H1 (cell line): ENCODE measurements at regions not wholly inside any gene's neighbourhood (a gene's known extent, or its start where the extent isn't known, plus 50 kb on each side); places are given as distances from the start of the nearest gene placed in this dataset.

Experiments used
- CTCF ChIA-PET: fragments of 300-600 bp; sonication (Branson Sonifier 250); formaldehyde crosslinking; loops from one replicate; lab custom pipeline; 2021; ENCODE audit not compliant: partially characterized antibody; lab: Charles Lee
- POLR2A ChIA-PET: fragments of 300-600 bp; sonication (Branson Sonifier 250); formaldehyde crosslinking; loops from one replicate; lab custom pipeline; 2021; ENCODE audit warnings: inconsistent platforms; ENCODE audit not compliant: partially characterized antibody; lab: Charles Lee
- DNase-seq, 2 experiments: peaks; one replicate each; pipeline versions ENCODE4 v3.0.0 to v3.0.0-alpha.2; 2010 to 2022; ENCODE audit warnings: low spot score in 2 of 2, low read depth in 1 of 2, mixed read lengths in 1 of 2
- FAIRE-seq: peaks from 2 replicates; lab custom pipeline; 2011; peaks lifted over from hg19 to GRCh38; lab: Jason Lieb, UNC
- H2AFZ ChIP-seq: 2 replicates; pipeline ENCODE4 v1.8.1; 2012; ENCODE audit warnings: low read length, inconsistent platforms
- H2AK5ac ChIP-seq: 2 replicates; pipeline ENCODE4 v1.6.1; 2013; ENCODE audit warnings: low read depth, low read length
- H2BK120ac ChIP-seq: replicated peaks from 2 replicates; pipeline ENCODE3; 2013; ENCODE audit warnings: low read depth, low read length, inconsistent platforms
- H2BK12ac ChIP-seq: 2 replicates; pipeline ENCODE4 v1.6.1; 2013; ENCODE audit warnings: low read depth, low read length
- H2BK15ac ChIP-seq: 2 replicates; pipeline ENCODE4 v1.6.1; 2013; ENCODE audit warnings: low read length
- H2BK20ac ChIP-seq: 2 replicates; pipeline ENCODE4 v1.6.1; 2013; ENCODE audit warnings: low read length
- H2BK5ac ChIP-seq: 2 replicates; pipeline ENCODE4 v1.6.1; 2013; ENCODE audit warnings: low read depth, low read length
- H3K14ac ChIP-seq: 2 replicates; pipeline ENCODE4 v1.6.1; 2013; ENCODE audit warnings: inconsistent platforms; ENCODE audit not compliant: insufficient read length
- H3K18ac ChIP-seq: 2 replicates; pipeline ENCODE4 v1.6.1; 2013; ENCODE audit warnings: low read length; ENCODE audit errors: extremely low read depth
- H3K23ac ChIP-seq: 2 replicates; pipeline ENCODE4 v1.6.1; 2013; ENCODE audit warnings: inconsistent platforms; ENCODE audit not compliant: insufficient read length
- H3K23me2 ChIP-seq: 2 replicates; pipeline ENCODE4 v1.6.1; 2013; ENCODE audit warnings: low read depth, low read length
- H3K27ac ChIP-seq: 2 replicates; pipeline ENCODE4 v1.6.1; 2011; ENCODE audit warnings: low read depth, low read length, inconsistent platforms
- H3K27me3 ChIP-seq, 4 experiments: replicated peaks in 1 of 4; 1 replicate in 1 of 4; 2 replicates in 3 of 4; pipeline versions ENCODE4 v1.6.1 to v1.8.1; 2011 to 2013; ENCODE audit warnings: low read length in 3 of 4, mild to moderate bottlenecking in 3 of 4, inconsistent platforms in 2 of 4, mixed read lengths in 2 of 4, moderate library complexity in 1 of 4; ENCODE audit not compliant: control insufficient read depth in 3 of 4, insufficient read depth in 3 of 4; ENCODE audit errors: extremely low read depth in 1 of 4
- H3K36me3 ChIP-seq, 4 experiments: 2 replicates each; pipeline versions ENCODE4 v1.6.1 to v1.8.1; 2011 to 2013; ENCODE audit warnings: mild to moderate bottlenecking in 4 of 4, low read length in 3 of 4, moderate library complexity in 2 of 4, control low read depth in 1 of 4, inconsistent platforms in 1 of 4; ENCODE audit not compliant: insufficient read depth in 4 of 4, control insufficient read depth in 2 of 4
- H3K4ac ChIP-seq: replicated peaks from 2 replicates; pipeline ENCODE3; 2013; ENCODE audit warnings: low read length, low read depth, mixed read lengths, inconsistent platforms; ENCODE audit not compliant: insufficient read length
- H3K4me1 ChIP-seq, 4 experiments: replicated peaks in 1 of 4; 1 replicate in 1 of 4; 2 replicates in 3 of 4; pipeline versions ENCODE4 v1.6.1 to v1.8.1; 2011 to 2013; ENCODE audit warnings: low read length in 3 of 4, inconsistent platforms in 2 of 4, mixed read lengths in 1 of 4; ENCODE audit not compliant: insufficient read depth in 4 of 4, control insufficient read depth in 3 of 4
- H3K4me2 ChIP-seq, 2 experiments: 2 replicates each; pipeline versions ENCODE4 v1.6.1 to v1.8.1; 2011 to 2013; ENCODE audit warnings: low read depth in 2 of 2, low read length in 2 of 2, control low read depth in 1 of 2, inconsistent platforms in 1 of 2, mild to moderate bottlenecking in 1 of 2; ENCODE audit not compliant: insufficient read depth in 1 of 2
- H3K4me3 ChIP-seq, 4 experiments: fragments of 200-600, 300-600 bp in 1 of 4; sonication (generic), shearing (Covaris generic), sonication (Bioruptor Twin) in 1 of 4; 2 replicates each; pipeline versions ENCODE4 v1.5.1 to v1.8.1; 2011 to 2016; ENCODE audit warnings: low read length in 4 of 4, low read depth in 3 of 4, control low read depth in 2 of 4, inconsistent platforms in 2 of 4, mild to moderate bottlenecking in 2 of 4, mixed read lengths in 1 of 4, moderate library complexity in 1 of 4; ENCODE audit not compliant: insufficient read depth in 2 of 4; ENCODE audit errors: extremely low read depth in 1 of 4
- H3K56ac ChIP-seq: replicated peaks from 2 replicates; pipeline ENCODE3; 2013; ENCODE audit warnings: low read depth, mild to moderate bottlenecking, mixed read lengths, low read length, inconsistent platforms; ENCODE audit not compliant: insufficient read length
- H3K79me1 ChIP-seq: 2 replicates; pipeline ENCODE4 v1.6.1; 2013; ENCODE audit warnings: low read depth, low read length, control low read depth
- H3K79me2 ChIP-seq, 2 experiments: 2 replicates each; pipeline versions ENCODE4 v1.6.1 to v1.8.1; 2012 to 2013; ENCODE audit warnings: low read length in 2 of 2, mild to moderate bottlenecking in 2 of 2, inconsistent platforms in 1 of 2; ENCODE audit not compliant: insufficient read depth in 2 of 2, control insufficient read depth in 1 of 2
- H3K9ac ChIP-seq, 4 experiments: replicated peaks in 1 of 4; 1 replicate in 1 of 4; 2 replicates in 3 of 4; pipeline versions ENCODE4 v1.6.1 to v1.8.1; 2011 to 2013; ENCODE audit warnings: low read depth in 3 of 4, low read length in 3 of 4, control low read depth in 2 of 4, mild to moderate bottlenecking in 2 of 4, moderate library complexity in 2 of 4, inconsistent platforms in 1 of 4; ENCODE audit errors: extremely low read depth in 1 of 4
- H3K9me3 ChIP-seq, 2 experiments: 2 replicates each; pipeline versions ENCODE4 v1.6.1 to v1.8.1; 2012 to 2013; ENCODE audit warnings: mild to moderate bottlenecking in 2 of 2, moderate library complexity in 2 of 2, control low read depth in 1 of 2, inconsistent platforms in 1 of 2, low read depth in 1 of 2, low read length in 1 of 2, mixed read lengths in 1 of 2; ENCODE audit not compliant: insufficient read depth in 2 of 2
- H4K20me1 ChIP-seq, 2 experiments: replicated peaks in 1 of 2; 2 replicates each; pipeline versions ENCODE3 to v1.8.1; 2011 to 2013; ENCODE audit warnings: inconsistent platforms in 2 of 2, low read length in 2 of 2, mild to moderate bottlenecking in 1 of 2; ENCODE audit not compliant: insufficient read depth in 2 of 2, control insufficient read depth in 1 of 2
- H4K5ac ChIP-seq: 2 replicates; pipeline ENCODE4 v1.6.1; 2013; ENCODE audit warnings: low read length, low read depth, mixed read lengths, inconsistent platforms; ENCODE audit not compliant: insufficient read length
- H4K8ac ChIP-seq: 2 replicates; pipeline ENCODE4 v1.8.0; 2013; ENCODE audit warnings: mild to moderate bottlenecking, moderate library complexity, low read length, inconsistent platforms; ENCODE audit not compliant: insufficient read depth; ENCODE audit errors: extremely low read depth
- H4K91ac ChIP-seq: replicated peaks from 2 replicates; pipeline ENCODE3; 2013; ENCODE audit warnings: low read length, mixed read lengths, inconsistent platforms; ENCODE audit not compliant: insufficient read length
- ATF2 ChIP-seq: IDR thresholded peaks from 2 replicates; pipeline ENCODE4 v1.6.1; 2012; ENCODE audit warnings: low read length, inconsistent platforms
- BRCA1 ChIP-seq: IDR thresholded peaks from 2 replicates; pipeline ENCODE4 v1.6.1; 2012; ENCODE audit warnings: low read depth, low read length, improper control_type of control experiment
- CBX8 ChIP-seq: fragments of 300-800, 300-1000 bp; sonication (generic); IDR thresholded peaks from 2 replicates; pipeline ENCODE4 v1.7.1; 2016; ENCODE audit warnings: low read depth, low read length, borderline replicate concordance
- CHD2 ChIP-seq: IDR thresholded peaks from 2 replicates; pipeline ENCODE4 v1.6.1; 2012; ENCODE audit warnings: low read length, improper control_type of control experiment
- GABPA ChIP-seq: IDR thresholded peaks from 2 replicates; pipeline ENCODE4 v1.6.1; 2011; ENCODE audit warnings: mild to moderate bottlenecking, low read length, moderate library complexity, borderline replicate concordance; ENCODE audit not compliant: insufficient read depth
- HDAC6 ChIP-seq: IDR thresholded peaks from one replicate; pipeline ENCODE4 v1.7.1; 2012; ENCODE audit warnings: low read depth, mild to moderate bottlenecking, inconsistent platforms, low read length, moderate library complexity
- JUND ChIP-seq: IDR thresholded peaks from 2 replicates; pipeline ENCODE4 v1.6.1; 2011; ENCODE audit warnings: mild to moderate bottlenecking, improper control_type of control experiment, low read length
- NRF1 ChIP-seq: IDR thresholded peaks from 2 replicates; pipeline ENCODE4 v1.6.1; 2011; ENCODE audit warnings: mild to moderate bottlenecking, low read depth, low read length, improper control_type of control experiment
- RFX5 ChIP-seq: IDR thresholded peaks from 2 replicates; pipeline ENCODE4 v1.6.1; 2011; ENCODE audit warnings: low read depth, low read length, improper control_type of control experiment, borderline replicate concordance
- SP4 ChIP-seq: IDR thresholded peaks from 2 replicates; pipeline ENCODE4 v1.6.1; 2012; ENCODE audit warnings: low read length, inconsistent platforms
- SUZ12 ChIP-seq: fragments of 200-600 bp; sonication (generic); IDR thresholded peaks from 2 replicates; pipeline ENCODE4 v1.6.1; 2012; ENCODE audit warnings: mild to moderate bottlenecking, inconsistent platforms, low read length, moderate library complexity, mixed read lengths
- TAF1 ChIP-seq: IDR thresholded peaks from 2 replicates; pipeline ENCODE4 v1.6.1; 2011; ENCODE audit warnings: mild to moderate bottlenecking, low read depth, low read length
- WGBS, 2 experiments: shearing (Covaris generic) in 1 of 2; methylation state at CpG; one replicate each; pipeline versions ENCODE4 v1.1.6 to v1.1.7; 2013 to 2015; ENCODE audit warnings: low lambda C conversion rate in 2 of 2, mixed read lengths in 2 of 2, inconsistent platforms in 1 of 2, low coverage in 1 of 2, missing lambda C conversion rate in 1 of 2; ENCODE audit not compliant: insufficient replicate concordance in 2 of 2, insufficient coverage in 1 of 2, insufficient read length in 1 of 2; ENCODE audit errors: extremely low coverage in 1 of 2, missing lambda C conversion rate in 1 of 2; 5-methylcytosine and 5-hydroxymethylcytosine counted together
- TF ChIP-seq, protein P1 (sequence below): IDR thresholded peaks from 2 replicates; pipeline ENCODE4 v1.6.1; 2012; ENCODE audit warnings: inconsistent platforms

DNA sequence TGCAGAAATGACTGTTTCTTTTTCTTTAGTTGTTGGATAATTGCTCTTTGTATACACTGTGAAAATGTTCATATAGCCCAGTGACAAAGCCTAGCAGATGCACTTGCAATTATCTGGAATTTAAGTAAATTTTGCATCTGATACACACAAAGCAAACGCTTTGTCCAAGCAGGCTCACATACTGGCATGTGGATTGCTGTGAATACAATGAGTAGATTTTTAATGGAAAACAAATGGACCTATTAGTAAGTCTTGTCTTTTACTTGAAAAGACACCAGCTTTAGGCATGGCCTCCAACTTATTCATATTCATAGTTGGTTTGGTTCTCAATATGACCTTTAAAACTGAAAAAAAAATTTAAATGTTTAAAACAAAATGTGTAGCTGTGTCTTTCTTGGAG, 1299.8 kb upstream of the WWC1 start:
- no peak overlapping the region for H3K4me2 ChIP-seq
- H3K79me2 ChIP-seq, result no peaks in the 10 kb centered on the region
- FAIRE-seq (no peak), DNase-seq (no peak)
- H4K8ac ChIP-seq, result no peak overlapping the region
- POLR2A ChIA-PET, result interaction anchor here (0.7 kb wide), 1 partner anchor 92 kb away, joined by 4 read pairs; no protein-coding TSS in a partner anchor
- H4K5ac ChIP-seq, result no peak overlapping the region
- H3K27ac ChIP-seq, result no peak overlapping the region
- no peak overlapping the region for H3K56ac ChIP-seq
- no peaks in the 10 kb centered on the region for H3K27me3 ChIP-seq
- no peaks in the 10 kb centered on the region for H3K36me3 ChIP-seq
- peaks cover 2 to 6% (median 4%) of the 10 kb centered on the region in 4 experiments; a peak in 4 of 7 replicates for H3K4me1 ChIP-seq
- H3K23me2 ChIP-seq, result no peaks in the 10 kb centered on the region
- no peak overlapping the region for H3K4me3 ChIP-seq
- no peak overlapping the region for H3K18ac ChIP-seq
- no peak overlapping the region for H3K9ac ChIP-seq
- H2BK15ac ChIP-seq, result no peak overlapping the region
- H3K4ac ChIP-seq, result no peak overlapping the region
- no peak overlapping the region for H4K91ac ChIP-seq
- WGBS, 2 experiments, result 79% methylated on average over 1 of the region's 1 CpG; no CpG with 5 or more reads in 1 of the 2 experiments
- no peaks in the 10 kb centered on the region for H3K9me3 ChIP-seq
- no peak overlapping the region for H2BK12ac ChIP-seq
- no peak overlapping the region for H2BK20ac ChIP-seq
- no peak overlapping the region for H2BK5ac ChIP-seq
- no peak overlapping the region for H2BK120ac ChIP-seq
- H3K23ac ChIP-seq, result no peak overlapping the region
- CTCF ChIA-PET, result interaction anchor here (2.1 kb wide), 1 partner anchor 11 kb away, joined by 7 read pairs; no protein-coding TSS in a partner anchor
- H2AK5ac ChIP-seq, result no peak overlapping the region
- no peak overlapping the region for H2AFZ ChIP-seq
- no peaks in the 10 kb centered on the region for H3K79me1 ChIP-seq
- H3K14ac ChIP-seq, result no peak overlapping the region
- no peaks in the 10 kb centered on the region for H4K20me1 ChIP-seq
- no peak for TF ChIP-seq HDAC6
- no peak for TF ChIP-seq RFX5
- no peak for TF ChIP-seq CBX8
- no peak for TF ChIP-seq SUZ12
- no peak for TF ChIP-seq CHD2
- no peak for TF ChIP-seq GABPA
- no peak for TF ChIP-seq TAF1
- no peak for TF ChIP-seq ATF2
- TF ChIP-seq SP4, result no peak
- TF ChIP-seq JUND, result no peak
- TF ChIP-seq NRF1, result no peak
- no peak for TF ChIP-seq BRCA1
- TF ChIP-seq, protein P1, sequence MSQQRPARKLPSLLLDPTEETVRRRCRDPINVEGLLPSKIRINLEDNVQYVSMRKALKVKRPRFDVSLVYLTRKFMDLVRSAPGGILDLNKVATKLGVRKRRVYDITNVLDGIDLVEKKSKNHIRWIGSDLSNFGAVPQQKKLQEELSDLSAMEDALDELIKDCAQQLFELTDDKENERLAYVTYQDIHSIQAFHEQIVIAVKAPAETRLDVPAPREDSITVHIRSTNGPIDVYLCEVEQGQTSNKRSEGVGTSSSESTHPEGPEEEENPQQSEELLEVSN, result no peak
